Sigmoid colon (tissue), 6 donors: ENCODE measurements at regions not wholly inside any gene's neighbourhood (a gene's known extent, or its start where the extent isn't known, plus 50 kb on each side); places are given as distances from the start of the nearest gene placed in this dataset.

Experiments
- DNase-seq: peaks from one replicate; pipeline ENCODE4 v3.0.0-alpha.2; 2019
- H3K27ac ChIP-seq, 4 donors: fragments of 200-600 bp; sonication (generic); one replicate each; pipeline ENCODE4 v1.5.1; 2016 to 2019; ENCODE audit warnings: mild to moderate bottlenecking in 1 of 4
- H3K27me3 ChIP-seq, 3 donors: fragments of 200-600 bp; sonication (generic); one replicate each; pipeline ENCODE4 v1.5.1; 2019; ENCODE audit warnings: mild to moderate bottlenecking in 1 of 3
- H3K36me3 ChIP-seq, 4 donors: fragments of 200-600 bp; sonication (generic); one replicate each; pipeline ENCODE4 v1.5.1; 2016 to 2019
- H3K4me1 ChIP-seq, 4 donors: fragments of 200-600 bp; sonication (generic); one replicate each; pipeline ENCODE4 v1.5.1; 2017 to 2019
- H3K4me3 ChIP-seq, 4 donors: fragments of 200-600 bp; sonication (generic); one replicate each; pipeline ENCODE4 v1.5.1; 2017 to 2019; ENCODE audit warnings: mild to moderate bottlenecking in 2 of 4, moderate library complexity in 1 of 4
- H3K9me3 ChIP-seq, 4 donors: fragments of 200-600 bp in 3 of 4; sonication (generic) in 3 of 4; one replicate each; pipeline versions ENCODE4 v1.5.1 to v1.6.1; 2013 to 2019
- EP300 ChIP-seq, 4 donors: sonication (generic); formaldehyde crosslinking; IDR thresholded peaks; one replicate each; pipeline ENCODE4 v1.6.1; 2017; ENCODE audit warnings: antibody characterized with exemption in 4 of 4
- POLR2A ChIP-seq, 2 donors: fragments of 450-650 bp; IDR thresholded peaks; one replicate each; pipeline ENCODE4 v1.6.1; 2016; ENCODE audit warnings: antibody characterized with exemption in 2 of 2, mild to moderate bottlenecking in 2 of 2, moderate library complexity in 2 of 2
- POLR2AphosphoS5 ChIP-seq, 4 donors: sonication (generic); formaldehyde crosslinking; IDR thresholded peaks; one replicate each; pipeline ENCODE4 v1.6.1; 2017; ENCODE audit warnings: antibody characterized with exemption in 4 of 4
- WGBS, 2 donors: extraction: QIAGEN DNeasy Blood & Tissue Kit; methylation state at CpG; one replicate each; pipeline ENCODE4 v1.1.7; 2013; 5-methylcytosine and 5-hydroxymethylcytosine counted together
- intact Hi-C: fragments of 100-400 bp; cut with DNase I; formaldehyde crosslinking; loops from one replicate; pipeline ENCODE4 v1.15.1; 2023
- TF ChIP-seq, protein P1 (sequence below), 4 experiments: fragments of 450-650 bp in 3 of 4; fragments of 200-600 bp in 1 of 4; IDR thresholded peaks; one replicate each; pipeline ENCODE4 v1.5.1; 2016 to 2019; ENCODE audit warnings: antibody characterized with exemption in 4 of 4, mild to moderate bottlenecking in 3 of 4, moderate library complexity in 2 of 4
- donor health status: healthy with polysubstance abuse.
- donor health status: healthy.

DNA sequence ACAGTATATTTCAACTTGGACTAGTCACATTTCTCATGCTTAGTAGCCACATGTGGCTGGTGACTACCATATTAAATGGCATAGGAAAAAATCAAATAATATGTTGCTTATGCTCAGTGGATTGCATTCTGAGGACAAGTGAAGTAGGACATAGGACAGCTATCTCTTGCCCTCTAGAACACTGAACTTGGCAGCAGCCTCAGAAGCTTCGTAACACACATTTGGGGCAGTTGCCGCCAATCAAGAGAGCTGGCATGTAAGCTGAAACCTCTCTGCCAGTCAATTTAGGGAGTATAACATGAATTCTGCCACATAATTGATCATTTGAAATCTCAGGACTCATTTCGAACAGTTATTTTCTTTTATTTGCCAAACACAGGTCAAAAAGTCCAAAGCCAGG lies 505.5 kb downstream of the MAT2B start:
- peaks cover 0 to 17% (median 0%) of the 10 kb centered on the region in 4 donors for H3K4me1 ChIP-seq
- no peaks in the 10 kb centered on the region for H3K27me3 ChIP-seq
- 73 to 78% methylated on average over 3 of the region's 3 CpGs for WGBS, 2 donors
- H3K27ac ChIP-seq: no peak overlapping the region
- no peak overlapping the region for H3K4me3 ChIP-seq
- intact Hi-C loops: loop anchor here (5.0 kb wide), 2 partner anchors 444 to 1196 kb away; no protein-coding TSS in a partner anchor
- DNase-seq: no peak
- no peaks in the 10 kb centered on the region for H3K9me3 ChIP-seq
- no peaks in the 10 kb centered on the region for H3K36me3 ChIP-seq
- no peak for TF ChIP-seq EP300 (IDR thresholded peaks at IDR 0.05)
- no peak for TF ChIP-seq POLR2AphosphoS5 (IDR thresholded peaks at IDR 0.05)
- TF ChIP-seq, protein P1, sequence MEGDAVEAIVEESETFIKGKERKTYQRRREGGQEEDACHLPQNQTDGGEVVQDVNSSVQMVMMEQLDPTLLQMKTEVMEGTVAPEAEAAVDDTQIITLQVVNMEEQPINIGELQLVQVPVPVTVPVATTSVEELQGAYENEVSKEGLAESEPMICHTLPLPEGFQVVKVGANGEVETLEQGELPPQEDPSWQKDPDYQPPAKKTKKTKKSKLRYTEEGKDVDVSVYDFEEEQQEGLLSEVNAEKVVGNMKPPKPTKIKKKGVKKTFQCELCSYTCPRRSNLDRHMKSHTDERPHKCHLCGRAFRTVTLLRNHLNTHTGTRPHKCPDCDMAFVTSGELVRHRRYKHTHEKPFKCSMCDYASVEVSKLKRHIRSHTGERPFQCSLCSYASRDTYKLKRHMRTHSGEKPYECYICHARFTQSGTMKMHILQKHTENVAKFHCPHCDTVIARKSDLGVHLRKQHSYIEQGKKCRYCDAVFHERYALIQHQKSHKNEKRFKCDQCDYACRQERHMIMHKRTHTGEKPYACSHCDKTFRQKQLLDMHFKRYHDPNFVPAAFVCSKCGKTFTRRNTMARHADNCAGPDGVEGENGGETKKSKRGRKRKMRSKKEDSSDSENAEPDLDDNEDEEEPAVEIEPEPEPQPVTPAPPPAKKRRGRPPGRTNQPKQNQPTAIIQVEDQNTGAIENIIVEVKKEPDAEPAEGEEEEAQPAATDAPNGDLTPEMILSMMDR (IDR thresholded peaks at IDR 0.05): no peak
- TF ChIP-seq POLR2A (IDR thresholded peaks at IDR 0.05): no peak

DNA sequence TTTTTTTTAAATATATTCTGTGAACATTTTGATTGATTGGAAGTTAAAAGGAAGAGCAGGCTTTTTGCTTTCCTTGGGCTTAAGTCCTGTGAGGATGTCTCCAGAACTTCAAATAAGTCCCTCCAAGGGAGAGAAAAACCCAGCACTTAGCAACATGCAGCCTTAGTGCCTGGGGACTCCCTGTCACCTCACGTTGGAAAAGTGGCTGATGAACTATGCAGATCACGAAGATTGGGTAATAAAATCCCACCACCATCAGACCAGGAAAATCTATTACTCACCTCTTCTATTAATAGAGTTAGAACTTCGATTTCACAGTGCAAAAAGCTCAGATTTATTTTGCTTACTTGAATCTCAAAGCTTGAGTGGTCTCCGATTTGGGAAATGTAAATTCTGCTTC lies 507.0 kb downstream of the MAT2B start:
- no peak overlapping the region for H3K4me3 ChIP-seq
- H3K9me3 ChIP-seq: no peaks in the 10 kb centered on the region
- no peak overlapping the region for H3K27ac ChIP-seq
- intact Hi-C loops: loop anchor here (5.0 kb wide), 2 partner anchors 445 to 1195 kb away; no protein-coding TSS in a partner anchor
- TF ChIP-seq POLR2A (IDR thresholded peaks at IDR 0.05): no peak
- no peak for TF ChIP-seq EP300 (IDR thresholded peaks at IDR 0.05)
- TF ChIP-seq, protein P1 (IDR thresholded peaks at IDR 0.05): no peak
- no peak for TF ChIP-seq POLR2AphosphoS5 (IDR thresholded peaks at IDR 0.05)
- WGBS, 2 donors: 37 to 53% methylated on average over 4 of the region's 4 CpGs
- DNase-seq: no peak
- H3K27me3 ChIP-seq: no peaks in the 10 kb centered on the region
- H3K36me3 ChIP-seq: no peaks in the 10 kb centered on the region
- H3K4me1 ChIP-seq: peaks cover 0 to 17% (median 0%) of the 10 kb centered on the region in 4 donors

DNA sequence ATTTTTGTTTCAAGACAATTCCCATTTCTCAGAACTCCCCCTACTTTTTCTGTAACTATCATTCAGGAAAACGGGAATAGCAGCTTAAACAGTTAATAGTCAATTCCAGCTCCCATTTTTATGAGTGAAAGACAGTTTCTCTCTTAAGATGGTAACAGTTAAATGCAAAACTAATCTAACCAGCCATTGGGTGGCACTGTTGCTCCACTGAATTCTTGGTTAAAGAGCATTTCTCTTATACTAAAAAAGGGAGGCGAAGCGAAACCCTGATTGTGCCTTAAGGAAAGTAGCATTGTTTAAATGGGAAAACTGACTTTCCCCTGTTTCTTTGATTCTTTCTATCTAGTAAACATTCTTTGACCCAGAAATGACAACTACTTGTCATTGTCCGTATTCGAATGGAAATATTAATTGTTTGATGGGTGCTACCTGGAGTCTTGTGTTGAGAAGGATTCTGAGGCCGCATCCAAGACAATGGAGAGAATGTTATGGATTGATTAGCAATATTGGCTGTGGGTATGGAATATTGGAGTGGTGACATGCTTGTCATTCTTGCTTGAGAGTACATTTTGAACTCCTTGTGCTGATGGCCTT lies 507.8 kb downstream of the MAT2B start:
- Histone ChIP-seq H3K4me3 (no peak overlapping the region), H3K27me3 (no peaks in the 10 kb centered on the region), H3K9me3 (no peaks in the 10 kb centered on the region), H3K27ac (no peak overlapping the region), H3K4me1 (peaks cover 0 to 17% (median 0%) of the 10 kb centered on the region in 4 donors), H3K36me3 (no peaks in the 10 kb centered on the region)
- intact Hi-C loops: loop anchor here (1.0 to 5.0 kb wide), 3 partner anchors 446 to 1194 kb away; no protein-coding TSS in a partner anchor
- 48 to 56% methylated on average over 6 of the region's 6 CpGs for WGBS, 2 donors
- no peak for TF ChIP-seq POLR2AphosphoS5 (IDR thresholded peaks at IDR 0.05)
- TF ChIP-seq, protein P1 (IDR thresholded peaks at IDR 0.05): peak; percentile 24 to 73 (median 63)
- DNase-seq: peak; percentile 69

DNA sequence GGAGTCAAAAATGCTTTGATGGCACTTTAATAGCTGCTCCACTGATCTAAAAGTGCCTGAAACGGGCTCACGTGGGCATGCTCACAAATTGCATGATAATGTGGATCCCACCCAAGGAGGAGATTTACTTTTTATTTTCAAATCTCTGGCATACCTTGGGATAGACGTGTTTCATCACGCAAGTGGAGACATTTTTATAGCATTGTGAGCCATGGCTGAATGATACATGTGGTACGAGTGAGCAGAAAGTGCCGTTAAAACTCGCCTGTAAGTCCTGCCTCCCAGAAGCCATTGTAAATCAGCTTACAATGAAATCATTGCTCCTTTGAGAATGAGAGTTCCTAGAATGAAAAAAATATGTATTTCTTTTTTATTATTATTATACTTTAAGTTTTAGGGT lies 514.7 kb downstream of the MAT2B start:
- Histone ChIP-seq H3K27me3 (no peaks in the 10 kb centered on the region), H3K4me1 (peaks cover 0 to 6% (median 0%) of the 10 kb centered on the region in 4 donors), H3K9me3 (no peaks in the 10 kb centered on the region), H3K4me3 (no peak overlapping the region), H3K36me3 (no peaks in the 10 kb centered on the region), H3K27ac (no peak overlapping the region)
- TF ChIP-seq EP300 (IDR thresholded peaks at IDR 0.05): no peak
- TF ChIP-seq POLR2AphosphoS5 (IDR thresholded peaks at IDR 0.05): peak in 1 of 4 donors; percentile 13
- DNase-seq: no peak
- WGBS, 2 donors: 82 to 83% methylated on average over 7 of the region's 7 CpGs
- intact Hi-C loops: no loop called here

DNA sequence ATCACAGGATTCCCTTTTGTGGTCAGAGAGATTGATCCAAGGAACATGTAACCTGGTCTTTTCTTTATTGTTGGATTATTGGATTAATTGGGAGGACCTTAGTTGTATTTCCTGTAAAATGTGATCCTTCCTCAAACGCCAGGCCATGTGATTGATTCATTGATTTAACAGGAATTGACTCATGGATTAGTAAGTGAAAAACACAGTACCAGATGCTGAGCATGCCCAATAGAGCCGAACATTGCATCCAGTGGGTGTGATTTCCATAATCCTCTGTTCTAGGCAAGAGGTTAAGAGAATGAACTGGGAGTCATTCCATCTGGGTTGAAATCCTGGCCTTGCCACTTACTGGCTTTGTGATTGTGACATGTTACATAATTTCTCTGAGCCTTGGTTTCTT lies 522.3 kb downstream of the MAT2B start:
- Histone ChIP-seq H3K36me3 (no peaks in the 10 kb centered on the region), H3K27ac (no peak overlapping the region), H3K4me3 (no peak overlapping the region), H3K27me3 (no peaks in the 10 kb centered on the region), H3K9me3 (no peaks in the 10 kb centered on the region), H3K4me1 (no peaks in the 10 kb centered on the region)
- intact Hi-C loops: no loop called here
- no peak for DNase-seq
- WGBS, 2 donors: 56 to 76% methylated on average over 2 of the region's 2 CpGs
- TF ChIP-seq, protein P1 (IDR thresholded peaks at IDR 0.05): no peak
- TF ChIP-seq EP300 (IDR thresholded peaks at IDR 0.05): no peak
- TF ChIP-seq POLR2A (IDR thresholded peaks at IDR 0.05): no peak
